Uterus (tissue), 3 donors: ENCODE measurements at regions not wholly inside any gene's neighbourhood (a gene's known extent, or its start where the extent isn't known, plus 50 kb on each side); places are given as distances from the start of the nearest gene placed in this dataset.

Experiments
- DNase-seq, 2 donors: peaks; one replicate each; pipeline ENCODE4 v3.0.0-alpha.2; 2019 to 2020
- H3K27ac ChIP-seq, 2 donors: fragments of 200-600 bp; sonication (generic); 1 replicate in 1 of 2; 2 replicates in 1 of 2; pipeline ENCODE4 v1.5.1; 2016 to 2018
- H3K27me3 ChIP-seq, 2 donors: fragments of 200-600 bp; sonication (generic); one replicate each; pipeline ENCODE4 v1.5.1; 2018 to 2019; ENCODE audit warnings: control low read depth in 1 of 2
- H3K36me3 ChIP-seq, 2 donors: fragments of 200-600 bp; sonication (generic); one replicate each; pipeline ENCODE4 v1.5.1; 2019; ENCODE audit warnings: control low read depth in 1 of 2
- H3K4me1 ChIP-seq, 2 donors: fragments of 200-600 bp; sonication (generic); one replicate each; pipeline ENCODE4 v1.5.1; 2018 to 2019; ENCODE audit warnings: control low read depth in 1 of 2
- H3K4me3 ChIP-seq, 2 donors: fragments of 200-600 bp; sonication (generic); 1 replicate in 1 of 2; 2 replicates in 1 of 2; pipeline ENCODE4 v1.5.1; 2018 to 2019; ENCODE audit warnings: mild to moderate bottlenecking in 1 of 2
- H3K9me3 ChIP-seq, 2 donors: fragments of 200-600 bp; sonication (generic); one replicate each; pipeline ENCODE4 v1.5.1; 2019; ENCODE audit warnings: control low read depth in 1 of 2
- POLR2A ChIP-seq, 2 donors: fragments of 450-650 bp; IDR thresholded peaks; one replicate each; pipeline ENCODE4 v1.6.1; 2016; ENCODE audit warnings: antibody characterized with exemption in 2 of 2, mild to moderate bottlenecking in 1 of 2, moderate library complexity in 1 of 2
- intact Hi-C: fragments of 100-400 bp; cut with DNase I; formaldehyde crosslinking; loops from one replicate; pipeline ENCODE4 v1.15.1; 2023; ENCODE audit warnings: low total_unique reads
- TF ChIP-seq, protein P1 (sequence below), 4 experiments: fragments of 200-600 bp in 2 of 4; fragments of 450-650 bp in 2 of 4; sonication (generic) in 2 of 4; IDR thresholded peaks; one replicate each; pipeline ENCODE4 v1.5.1; 2016 to 2019; ENCODE audit warnings: antibody characterized with exemption in 4 of 4, mild to moderate bottlenecking in 2 of 4, moderate library complexity in 1 of 4
- donor health status: DM: yes; HTN: yes; CAD: no.

GRCh38 chr2:64367444-64368232 is 86.3 kb upstream of the LGALSL start:
- Histone ChIP-seq H3K4me3 (no peak overlapping the region), H3K27ac (no peak overlapping the region), H3K9me3 (no peaks in the 10 kb centered on the region), H3K4me1 (no peaks in the 10 kb centered on the region), H3K27me3 (no peaks in the 10 kb centered on the region), H3K36me3 (no peaks in the 10 kb centered on the region)
- intact Hi-C loops = no loop called here
- TF ChIP-seq, protein P1, sequence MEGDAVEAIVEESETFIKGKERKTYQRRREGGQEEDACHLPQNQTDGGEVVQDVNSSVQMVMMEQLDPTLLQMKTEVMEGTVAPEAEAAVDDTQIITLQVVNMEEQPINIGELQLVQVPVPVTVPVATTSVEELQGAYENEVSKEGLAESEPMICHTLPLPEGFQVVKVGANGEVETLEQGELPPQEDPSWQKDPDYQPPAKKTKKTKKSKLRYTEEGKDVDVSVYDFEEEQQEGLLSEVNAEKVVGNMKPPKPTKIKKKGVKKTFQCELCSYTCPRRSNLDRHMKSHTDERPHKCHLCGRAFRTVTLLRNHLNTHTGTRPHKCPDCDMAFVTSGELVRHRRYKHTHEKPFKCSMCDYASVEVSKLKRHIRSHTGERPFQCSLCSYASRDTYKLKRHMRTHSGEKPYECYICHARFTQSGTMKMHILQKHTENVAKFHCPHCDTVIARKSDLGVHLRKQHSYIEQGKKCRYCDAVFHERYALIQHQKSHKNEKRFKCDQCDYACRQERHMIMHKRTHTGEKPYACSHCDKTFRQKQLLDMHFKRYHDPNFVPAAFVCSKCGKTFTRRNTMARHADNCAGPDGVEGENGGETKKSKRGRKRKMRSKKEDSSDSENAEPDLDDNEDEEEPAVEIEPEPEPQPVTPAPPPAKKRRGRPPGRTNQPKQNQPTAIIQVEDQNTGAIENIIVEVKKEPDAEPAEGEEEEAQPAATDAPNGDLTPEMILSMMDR (IDR thresholded peaks at IDR 0.05) = no peak
- TF ChIP-seq POLR2A (IDR thresholded peaks at IDR 0.05) = no peak
- no peak for DNase-seq

DNA sequence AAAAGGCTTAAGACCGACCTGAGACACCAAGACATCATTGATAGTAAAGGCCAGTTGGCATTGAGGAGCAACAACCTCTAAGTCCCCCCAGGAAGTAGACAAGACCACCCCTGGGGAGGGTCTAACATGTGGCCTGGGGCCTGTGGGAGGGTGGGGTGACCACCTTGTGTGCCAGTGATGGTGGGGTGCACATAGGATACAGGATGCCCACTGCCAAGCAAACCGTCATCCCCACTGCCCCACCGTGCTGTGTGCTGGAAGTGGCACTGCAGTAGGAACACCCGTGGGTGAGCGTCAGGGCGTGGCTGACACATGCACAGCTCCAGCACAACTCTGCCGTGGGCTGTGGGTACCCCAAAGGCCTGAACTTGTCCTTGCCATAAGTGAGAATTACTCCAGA is 84.3 kb upstream of the LGALSL start:
- no peak for DNase-seq
- intact Hi-C loops = no loop called here
- no peaks in the 10 kb centered on the region for H3K4me1 ChIP-seq
- no peaks in the 10 kb centered on the region for H3K36me3 ChIP-seq
- H3K9me3 ChIP-seq = no peaks in the 10 kb centered on the region
- no peak for TF ChIP-seq POLR2A (IDR thresholded peaks at IDR 0.05)
- TF ChIP-seq, protein P1 (IDR thresholded peaks at IDR 0.05) = no peak
- H3K27ac ChIP-seq = no peak overlapping the region
- no peak overlapping the region for H3K4me3 ChIP-seq
- H3K27me3 ChIP-seq = no peaks in the 10 kb centered on the region

DNA sequence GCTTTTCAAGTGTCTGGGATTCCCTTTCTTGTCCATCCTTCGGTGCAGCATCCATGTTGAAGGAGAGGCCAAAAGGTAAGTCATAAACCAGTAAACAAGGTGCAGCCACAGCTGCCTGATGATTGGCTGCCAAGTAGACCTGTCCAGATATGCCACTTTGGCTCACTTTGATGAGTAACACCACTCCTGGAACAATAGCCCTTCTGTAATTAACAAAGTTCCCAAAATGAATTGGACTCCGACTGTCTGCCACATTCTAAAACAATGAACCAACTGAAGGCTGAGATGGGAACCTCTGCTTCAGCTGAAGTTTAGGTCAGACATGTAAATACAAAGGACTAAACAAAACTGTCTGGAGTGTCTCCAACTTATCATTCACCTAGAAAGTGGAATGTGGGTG is 82.2 kb upstream of the LGALSL start:
- Histone ChIP-seq H3K27me3 (no peaks in the 10 kb centered on the region), H3K27ac (no peak overlapping the region), H3K4me1 (no peaks in the 10 kb centered on the region), H3K36me3 (no peaks in the 10 kb centered on the region), H3K9me3 (no peaks in the 10 kb centered on the region), H3K4me3 (no peak overlapping the region)
- DNase-seq = no peak
- intact Hi-C loops = no loop called here
- no peak for TF ChIP-seq POLR2A (IDR thresholded peaks at IDR 0.05)
- TF ChIP-seq, protein P1 (IDR thresholded peaks at IDR 0.05) = no peak

- intact Hi-C loops = no loop called here
- no peaks in the 10 kb centered on the region for H3K9me3 ChIP-seq
- no peaks in the 10 kb centered on the region for H3K4me1 ChIP-seq
- H3K4me3 ChIP-seq = no peak overlapping the region
- no peaks in the 10 kb centered on the region for H3K36me3 ChIP-seq
- TF ChIP-seq, protein P1 (IDR thresholded peaks at IDR 0.05) = no peak
- no peak for TF ChIP-seq POLR2A (IDR thresholded peaks at IDR 0.05)
- H3K27ac ChIP-seq = no peak overlapping the region
- DNase-seq = no peak
- no peaks in the 10 kb centered on the region for H3K27me3 ChIP-seq
These were observed 79.3 kb upstream of the LGALSL start for GRCh38 chr2:64374686-64375085.

GRCh38 chr2:64376926-64377325 is 77.0 kb upstream of the LGALSL start:
- intact Hi-C loops = no loop called here
- Histone ChIP-seq H3K27ac (no peak overlapping the region), H3K4me3 (no peak overlapping the region), H3K27me3 (no peaks in the 10 kb centered on the region), H3K4me1 (no peaks in the 10 kb centered on the region), H3K36me3 (no peaks in the 10 kb centered on the region), H3K9me3 (no peaks in the 10 kb centered on the region)
- DNase-seq = no peak
- TF ChIP-seq POLR2A (IDR thresholded peaks at IDR 0.05) = no peak
- TF ChIP-seq, protein P1 (IDR thresholded peaks at IDR 0.05) = no peak
